ENCODE measurements at regions not wholly inside any gene's neighbourhood (a gene's known extent, or its start where the extent isn't known, plus 50 kb on each side); places are given as distances from the start of the nearest gene placed in this dataset.

DNA sequence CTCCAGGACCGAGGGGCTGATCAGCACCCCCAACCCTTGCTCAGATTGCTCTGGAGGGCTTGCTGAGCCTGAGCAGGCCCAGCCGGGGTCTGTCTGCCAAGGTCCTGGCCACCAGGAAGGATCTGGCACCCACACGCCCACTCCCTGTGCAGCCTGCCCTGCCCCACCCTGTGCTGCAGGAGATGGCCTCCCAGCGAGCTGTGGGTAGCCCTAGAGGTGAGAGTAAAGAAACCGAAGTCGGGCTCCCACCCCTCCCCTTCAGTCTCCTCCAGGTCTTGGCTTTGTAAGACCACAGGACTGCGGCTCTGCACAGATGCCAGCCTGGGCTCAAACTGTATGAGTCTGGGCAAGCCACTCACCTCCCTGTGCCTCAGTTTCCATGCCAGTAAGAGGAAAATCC lies 307.8 kb downstream of the BCL11B start (continued):
- no peak for TF ChIP-seq OVOL2 (CRISPR knock-in tag; IDR thresholded peaks at IDR 0.05; ENCODE audit: borderline replicate concordance)
- TF ChIP-seq ERG (CRISPR knock-in tag; IDR thresholded peaks at IDR 0.05): no peak
- TF ChIP-seq ZNF138 (CRISPR knock-in tag; conservative IDR thresholded peaks at IDR 0.05): no peak
- TF ChIP-seq, protein P1, sequence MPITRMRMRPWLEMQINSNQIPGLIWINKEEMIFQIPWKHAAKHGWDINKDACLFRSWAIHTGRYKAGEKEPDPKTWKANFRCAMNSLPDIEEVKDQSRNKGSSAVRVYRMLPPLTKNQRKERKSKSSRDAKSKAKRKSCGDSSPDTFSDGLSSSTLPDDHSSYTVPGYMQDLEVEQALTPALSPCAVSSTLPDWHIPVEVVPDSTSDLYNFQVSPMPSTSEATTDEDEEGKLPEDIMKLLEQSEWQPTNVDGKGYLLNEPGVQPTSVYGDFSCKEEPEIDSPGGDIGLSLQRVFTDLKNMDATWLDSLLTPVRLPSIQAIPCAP (CRISPR knock-in tag; IDR thresholded peaks at IDR 0.05): no peak
- TF ChIP-seq ATF3 (CRISPR knock-in tag; conservative IDR thresholded peaks at IDR 0.05): no peak

DNA sequence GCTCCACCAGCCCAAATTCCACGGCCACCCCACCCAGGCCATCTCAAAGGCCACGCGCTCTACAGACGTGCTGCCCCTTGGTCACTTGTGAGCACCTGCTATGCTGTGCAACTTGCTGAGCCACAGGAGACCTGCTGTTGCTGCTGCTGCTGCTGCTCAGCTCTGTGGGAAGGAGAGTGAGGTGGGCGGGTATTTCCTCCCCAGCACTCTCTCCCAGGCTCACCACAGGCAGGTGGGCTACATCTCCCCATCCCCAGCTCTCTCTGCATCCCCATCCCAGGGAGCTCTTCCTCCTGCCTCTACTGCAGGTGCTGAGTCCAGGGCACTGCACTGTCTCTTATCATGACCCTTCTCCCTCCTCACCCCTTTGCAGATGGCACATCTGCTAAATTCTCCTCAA lies 306.9 kb downstream of the BCL11B start:
- ChIA-PET CTCF (no interaction called here), POLR2A (no interaction called here)
- Mint-ChIP-seq H3K27me3 (ENCODE audit: low read depth) (no peaks in the 10 kb centered on the region; the same call in 1 of the 2 replicates), H3K27ac (no peak overlapping the region), H3K4me3 (no peak overlapping the region), H3K36me3 (no peaks in the 10 kb centered on the region), H3K9me3 (peaks cover 11% of the 10 kb centered on the region), H3K4me1 (peaks cover 9% of the 10 kb centered on the region)
- DNase-seq (ENCODE audit: low spot score) (no peak), ATAC-seq (no peak)
- TF ChIP-seq HMGA2 (CRISPR knock-in tag; IDR thresholded peaks at IDR 0.05): no peak
- TF ChIP-seq ZNF423 (CRISPR knock-in tag; IDR thresholded peaks at IDR 0.05): no peak
- no peak for TF ChIP-seq ELF4 (CRISPR knock-in tag; IDR thresholded peaks at IDR 0.05; ENCODE audit: low read depth)
- no peak for TF ChIP-seq SMAD3 (CRISPR knock-in tag; IDR thresholded peaks at IDR 0.05; ENCODE audit: borderline replicate concordance)
- no peak for TF ChIP-seq CREB1 (CRISPR knock-in tag; IDR thresholded peaks at IDR 0.05)
- TF ChIP-seq, protein P2, sequence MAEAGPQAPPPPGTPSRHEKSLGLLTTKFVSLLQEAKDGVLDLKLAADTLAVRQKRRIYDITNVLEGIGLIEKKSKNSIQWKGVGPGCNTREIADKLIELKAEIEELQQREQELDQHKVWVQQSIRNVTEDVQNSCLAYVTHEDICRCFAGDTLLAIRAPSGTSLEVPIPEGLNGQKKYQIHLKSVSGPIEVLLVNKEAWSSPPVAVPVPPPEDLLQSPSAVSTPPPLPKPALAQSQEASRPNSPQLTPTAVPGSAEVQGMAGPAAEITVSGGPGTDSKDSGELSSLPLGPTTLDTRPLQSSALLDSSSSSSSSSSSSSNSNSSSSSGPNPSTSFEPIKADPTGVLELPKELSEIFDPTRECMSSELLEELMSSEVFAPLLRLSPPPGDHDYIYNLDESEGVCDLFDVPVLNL (CRISPR knock-in tag; IDR thresholded peaks at IDR 0.05; ENCODE audit: borderline replicate concordance, low read depth): no peak
- no peak for TF ChIP-seq TP53 (CRISPR knock-in tag; IDR thresholded peaks at IDR 0.05)
- TF ChIP-seq NR2C2 (CRISPR knock-in tag; IDR thresholded peaks at IDR 0.05): no peak

DNA sequence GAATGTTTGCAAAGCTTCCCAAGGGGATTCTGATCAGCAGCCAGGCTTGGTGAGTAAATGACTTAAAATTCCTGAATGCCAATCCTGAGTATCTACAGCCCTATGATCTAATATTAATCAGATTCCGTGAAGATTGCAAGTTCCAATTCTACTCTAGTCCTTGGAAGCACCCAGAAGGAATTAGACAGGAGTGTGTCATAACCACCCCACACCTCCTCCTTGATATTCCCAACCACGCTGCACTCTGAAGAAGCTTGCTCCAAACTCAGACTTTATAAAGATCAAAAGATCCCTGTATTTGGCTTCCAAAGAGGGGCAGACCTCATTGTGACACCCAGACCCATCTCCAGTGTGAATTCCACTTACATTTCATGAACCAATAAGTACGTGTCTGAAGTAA lies 306.0 kb downstream of the BCL11B start:
- H3K9me3 Mint-ChIP-seq: peaks cover 12% of the 10 kb centered on the region
- DNase-seq (ENCODE audit: low spot score): no peak
- ChIA-PET POLR2A (no interaction called here), CTCF (no interaction called here)
- H3K27me3 Mint-ChIP-seq (ENCODE audit: low read depth): no peaks in the 10 kb centered on the region; the same call in 1 of the 2 replicates
- H3K4me3 Mint-ChIP-seq: no peak overlapping the region
- no peak overlapping the region for H3K27ac Mint-ChIP-seq
- ATAC-seq: no peak
- no peaks in the 10 kb centered on the region for H3K36me3 Mint-ChIP-seq
- peaks cover 3% of the 10 kb centered on the region; the same call in 1 of the 2 replicates for H3K4me1 Mint-ChIP-seq
- TF ChIP-seq USF2 (CRISPR knock-in tag; IDR thresholded peaks at IDR 0.05): no peak
- TF ChIP-seq, protein P3, sequence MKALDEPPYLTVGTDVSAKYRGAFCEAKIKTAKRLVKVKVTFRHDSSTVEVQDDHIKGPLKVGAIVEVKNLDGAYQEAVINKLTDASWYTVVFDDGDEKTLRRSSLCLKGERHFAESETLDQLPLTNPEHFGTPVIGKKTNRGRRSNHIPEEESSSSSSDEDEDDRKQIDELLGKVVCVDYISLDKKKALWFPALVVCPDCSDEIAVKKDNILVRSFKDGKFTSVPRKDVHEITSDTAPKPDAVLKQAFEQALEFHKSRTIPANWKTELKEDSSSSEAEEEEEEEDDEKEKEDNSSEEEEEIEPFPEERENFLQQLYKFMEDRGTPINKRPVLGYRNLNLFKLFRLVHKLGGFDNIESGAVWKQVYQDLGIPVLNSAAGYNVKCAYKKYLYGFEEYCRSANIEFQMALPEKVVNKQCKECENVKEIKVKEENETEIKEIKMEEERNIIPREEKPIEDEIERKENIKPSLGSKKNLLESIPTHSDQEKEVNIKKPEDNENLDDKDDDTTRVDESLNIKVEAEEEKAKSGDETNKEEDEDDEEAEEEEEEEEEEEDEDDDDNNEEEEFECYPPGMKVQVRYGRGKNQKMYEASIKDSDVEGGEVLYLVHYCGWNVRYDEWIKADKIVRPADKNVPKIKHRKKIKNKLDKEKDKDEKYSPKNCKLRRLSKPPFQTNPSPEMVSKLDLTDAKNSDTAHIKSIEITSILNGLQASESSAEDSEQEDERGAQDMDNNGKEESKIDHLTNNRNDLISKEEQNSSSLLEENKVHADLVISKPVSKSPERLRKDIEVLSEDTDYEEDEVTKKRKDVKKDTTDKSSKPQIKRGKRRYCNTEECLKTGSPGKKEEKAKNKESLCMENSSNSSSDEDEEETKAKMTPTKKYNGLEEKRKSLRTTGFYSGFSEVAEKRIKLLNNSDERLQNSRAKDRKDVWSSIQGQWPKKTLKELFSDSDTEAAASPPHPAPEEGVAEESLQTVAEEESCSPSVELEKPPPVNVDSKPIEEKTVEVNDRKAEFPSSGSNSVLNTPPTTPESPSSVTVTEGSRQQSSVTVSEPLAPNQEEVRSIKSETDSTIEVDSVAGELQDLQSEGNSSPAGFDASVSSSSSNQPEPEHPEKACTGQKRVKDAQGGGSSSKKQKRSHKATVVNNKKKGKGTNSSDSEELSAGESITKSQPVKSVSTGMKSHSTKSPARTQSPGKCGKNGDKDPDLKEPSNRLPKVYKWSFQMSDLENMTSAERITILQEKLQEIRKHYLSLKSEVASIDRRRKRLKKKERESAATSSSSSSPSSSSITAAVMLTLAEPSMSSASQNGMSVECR (CRISPR knock-in tag; IDR thresholded peaks at IDR 0.05; ENCODE audit: borderline replicate concordance): no peak
- no peak for TF ChIP-seq FOXP1 (CRISPR knock-in tag; IDR thresholded peaks at IDR 0.05; ENCODE audit: borderline replicate concordance)
- no peak for TF ChIP-seq MAX (CRISPR knock-in tag; IDR thresholded peaks at IDR 0.05)
- TF ChIP-seq SMAD4 (CRISPR knock-in tag; IDR thresholded peaks at IDR 0.05): no peak
- no peak for TF ChIP-seq MXD4 (CRISPR knock-in tag; IDR thresholded peaks at IDR 0.05; ENCODE audit: borderline replicate concordance)
- TF ChIP-seq, protein P4, sequence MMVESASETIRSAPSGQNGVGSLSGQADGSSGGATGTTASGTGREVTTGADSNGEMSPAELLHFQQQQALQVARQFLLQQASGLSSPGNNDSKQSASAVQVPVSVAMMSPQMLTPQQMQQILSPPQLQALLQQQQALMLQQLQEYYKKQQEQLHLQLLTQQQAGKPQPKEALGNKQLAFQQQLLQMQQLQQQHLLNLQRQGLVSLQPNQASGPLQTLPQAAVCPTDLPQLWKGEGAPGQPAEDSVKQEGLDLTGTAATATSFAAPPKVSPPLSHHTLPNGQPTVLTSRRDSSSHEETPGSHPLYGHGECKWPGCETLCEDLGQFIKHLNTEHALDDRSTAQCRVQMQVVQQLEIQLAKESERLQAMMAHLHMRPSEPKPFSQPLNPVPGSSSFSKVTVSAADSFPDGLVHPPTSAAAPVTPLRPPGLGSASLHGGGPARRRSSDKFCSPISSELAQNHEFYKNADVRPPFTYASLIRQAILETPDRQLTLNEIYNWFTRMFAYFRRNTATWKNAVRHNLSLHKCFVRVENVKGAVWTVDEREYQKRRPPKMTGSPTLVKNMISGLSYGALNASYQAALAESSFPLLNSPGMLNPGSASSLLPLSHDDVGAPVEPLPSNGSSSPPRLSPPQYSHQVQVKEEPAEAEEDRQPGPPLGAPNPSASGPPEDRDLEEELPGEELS (CRISPR knock-in tag; IDR thresholded peaks at IDR 0.05): no peak
- no peak for TF ChIP-seq ZNF138 (CRISPR knock-in tag; conservative IDR thresholded peaks at IDR 0.05)
- no peak for TF ChIP-seq NR2C2 (CRISPR knock-in tag; IDR thresholded peaks at IDR 0.05)
- no peak for TF ChIP-seq ZNF512 (CRISPR knock-in tag; IDR thresholded peaks at IDR 0.05; ENCODE audit: borderline replicate concordance)

All from WTC11 (cell line).